SU-DHL-6 (cell line): ENCODE measurements at regions not wholly inside any gene's neighbourhood (a gene's known extent, or its start where the extent isn't known, plus 50 kb on each side); places are given as distances from the start of the nearest gene placed in this dataset.

Experiments
- H2AFZ ChIP-seq: fragments of 200-600 bp; sonication (generic); 2 replicates; pipeline ENCODE4 v1.6.1; 2014; ENCODE audit warnings: low read depth, mild to moderate bottlenecking, moderate library complexity, mixed read lengths, antibody characterized with exemption, low read length; ENCODE audit not compliant: severe bottlenecking
- H3F3A ChIP-seq: fragments of 200-600 bp; shearing (Covaris generic); 2 replicates; pipeline ENCODE4 v1.6.0; 2016; ENCODE audit warnings: antibody characterized with exemption, mild to moderate bottlenecking; ENCODE audit not compliant: insufficient read depth
- H3K27ac ChIP-seq: fragments of 200-600 bp; sonication (generic); 2 replicates; pipeline ENCODE4 v1.5.1; 2016; ENCODE audit warnings: low read depth, mild to moderate bottlenecking, low read length, moderate library complexity, mixed read lengths
- H3K27me3 ChIP-seq: fragments of 200-600 bp; sonication (generic), shearing (Covaris generic); 2 replicates; pipeline ENCODE4 v1.6.0; 2014; ENCODE audit warnings: mild to moderate bottlenecking, low read length
- H3K36me3 ChIP-seq: fragments of 200-600 bp; sonication (generic); 2 replicates; pipeline ENCODE4 v1.6.1; 2014; ENCODE audit warnings: mild to moderate bottlenecking, low read length, mixed read lengths
- H3K4me2 ChIP-seq: fragments of 300-600, 200-600 bp; shearing (Covaris generic), sonication (generic); 2 replicates; pipeline ENCODE4 v1.6.0; 2014; ENCODE audit warnings: low read length, low read depth, mild to moderate bottlenecking; ENCODE audit not compliant: poor library complexity, severe bottlenecking
- H3K4me3 ChIP-seq: fragments of 200-600 bp; sonication (generic); 2 replicates; pipeline ENCODE4 v1.5.1; 2014; ENCODE audit warnings: antibody characterized with exemption, low read length, mild to moderate bottlenecking, mixed read lengths; ENCODE audit not compliant: insufficient read depth, poor library complexity, severe bottlenecking
- H3K79me2 ChIP-seq: fragments of 200-600 bp; sonication (generic); 2 replicates; pipeline ENCODE4 v1.6.1; 2014; ENCODE audit warnings: mild to moderate bottlenecking, low read length, moderate library complexity; ENCODE audit not compliant: insufficient read depth
- H3K9ac ChIP-seq: fragments of 200-600 bp; sonication (generic); 2 replicates; pipeline ENCODE4 v1.7.0; 2014; ENCODE audit warnings: mild to moderate bottlenecking, low read length
- H3K9me2 ChIP-seq: fragments of 200-600 bp; sonication (generic); replicated peaks from 2 replicates; pipeline ENCODE4 v1.6.1; 2014; ENCODE audit warnings: low read length; ENCODE audit not compliant: insufficient read depth
- H3K9me3 ChIP-seq: fragments of 200-600 bp; sonication (generic); 2 replicates; pipeline ENCODE4 v1.6.1; 2014; ENCODE audit warnings: low read length, mixed read lengths; ENCODE audit not compliant: insufficient read depth
- H4K20me1 ChIP-seq: fragments of 200-600 bp; sonication (generic); 2 replicates; pipeline ENCODE4 v1.6.1; 2014; ENCODE audit warnings: low read depth, mild to moderate bottlenecking, antibody characterized with exemption, low read length, moderate library complexity, mixed read lengths
- EZH2phosphoT487 ChIP-seq: fragments of 200-600 bp; sonication (generic), shearing (Covaris generic); conservative IDR thresholded peaks from 2 replicates; pipeline ENCODE4 v1.6.1; 2018; ENCODE audit warnings: mild to moderate bottlenecking, antibody characterized with exemption, low read length, moderate library complexity, mixed read lengths
- TF ChIP-seq, protein P1 (sequence below): fragments of 200-600 bp; sonication (generic); IDR thresholded peaks from one replicate; pipeline ENCODE4 v1.5.1; 2017; ENCODE audit warnings: antibody characterized with exemption, mild to moderate bottlenecking, low read length, moderate library complexity; ENCODE audit not compliant: insufficient read depth, poor library complexity, severe bottlenecking

DNA sequence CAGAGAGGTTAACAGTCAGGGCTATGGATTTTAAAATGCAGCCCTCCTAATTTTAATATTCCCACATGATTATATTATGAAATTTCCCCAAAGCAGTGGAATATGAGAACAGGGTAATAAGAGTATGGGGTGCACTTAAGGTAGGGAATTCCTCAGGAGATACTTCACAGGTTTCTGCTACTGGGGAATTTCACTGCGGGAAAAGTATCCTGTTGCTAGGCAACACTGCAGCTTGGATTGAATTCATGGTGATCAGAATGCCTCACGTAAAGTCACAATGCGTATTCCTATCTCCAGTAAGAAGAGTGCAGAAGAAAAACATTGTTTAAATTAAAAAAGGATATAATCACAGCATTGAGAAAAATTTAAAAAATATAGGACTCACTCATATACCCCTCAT, 398.1 kb upstream of the RPS6KA3 start:
- no peak overlapping the region for H3K27ac ChIP-seq
- no peak for TF ChIP-seq EZH2phosphoT487
- TF ChIP-seq, protein P1, sequence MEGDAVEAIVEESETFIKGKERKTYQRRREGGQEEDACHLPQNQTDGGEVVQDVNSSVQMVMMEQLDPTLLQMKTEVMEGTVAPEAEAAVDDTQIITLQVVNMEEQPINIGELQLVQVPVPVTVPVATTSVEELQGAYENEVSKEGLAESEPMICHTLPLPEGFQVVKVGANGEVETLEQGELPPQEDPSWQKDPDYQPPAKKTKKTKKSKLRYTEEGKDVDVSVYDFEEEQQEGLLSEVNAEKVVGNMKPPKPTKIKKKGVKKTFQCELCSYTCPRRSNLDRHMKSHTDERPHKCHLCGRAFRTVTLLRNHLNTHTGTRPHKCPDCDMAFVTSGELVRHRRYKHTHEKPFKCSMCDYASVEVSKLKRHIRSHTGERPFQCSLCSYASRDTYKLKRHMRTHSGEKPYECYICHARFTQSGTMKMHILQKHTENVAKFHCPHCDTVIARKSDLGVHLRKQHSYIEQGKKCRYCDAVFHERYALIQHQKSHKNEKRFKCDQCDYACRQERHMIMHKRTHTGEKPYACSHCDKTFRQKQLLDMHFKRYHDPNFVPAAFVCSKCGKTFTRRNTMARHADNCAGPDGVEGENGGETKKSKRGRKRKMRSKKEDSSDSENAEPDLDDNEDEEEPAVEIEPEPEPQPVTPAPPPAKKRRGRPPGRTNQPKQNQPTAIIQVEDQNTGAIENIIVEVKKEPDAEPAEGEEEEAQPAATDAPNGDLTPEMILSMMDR, result no peak
- H3K36me3 ChIP-seq, result no peaks in the 10 kb centered on the region
- no peaks in the 10 kb centered on the region for H3K9me3 ChIP-seq
- no peak overlapping the region for H3K4me3 ChIP-seq
- no peak overlapping the region for H2AFZ ChIP-seq
- no peaks in the 10 kb centered on the region for H3K79me2 ChIP-seq
- H3F3A ChIP-seq, result no peaks in the 10 kb centered on the region
- no peaks in the 10 kb centered on the region for H3K27me3 ChIP-seq
- H3K9ac ChIP-seq, result no peak overlapping the region
- H3K9me2 ChIP-seq, result no peaks in the 10 kb centered on the region
- H4K20me1 ChIP-seq, result no peaks in the 10 kb centered on the region
- H3K4me2 ChIP-seq, result no peak overlapping the region

DNA sequence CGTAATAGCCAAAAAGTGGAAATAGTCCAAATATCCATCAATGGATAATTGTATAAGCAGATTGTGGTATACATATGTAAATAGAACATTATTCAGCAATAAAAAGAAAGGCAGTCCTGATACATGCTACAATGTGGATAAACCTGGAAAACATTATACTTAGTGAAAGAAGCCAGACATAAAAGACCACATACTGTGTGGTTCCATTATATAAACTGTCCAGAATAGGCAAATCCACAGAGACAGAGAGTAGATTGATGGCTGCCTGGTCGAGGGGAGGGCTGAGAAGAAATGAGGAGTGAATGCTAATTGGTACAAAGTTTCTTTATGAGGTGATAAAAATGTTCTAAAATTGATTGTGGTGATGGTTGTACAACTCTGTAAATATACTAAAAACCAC, 397.4 kb upstream of the RPS6KA3 start:
- TF ChIP-seq, protein P1, result no peak
- TF ChIP-seq EZH2phosphoT487, result no peak
- Histone ChIP-seq H2AFZ (no peak overlapping the region), H3K27ac (no peak overlapping the region), H3K4me3 (no peak overlapping the region), H3K9me2 (no peaks in the 10 kb centered on the region), H3K79me2 (no peaks in the 10 kb centered on the region), H3K9ac (no peak overlapping the region), H3K4me2 (no peak overlapping the region), H3K36me3 (no peaks in the 10 kb centered on the region), H3K27me3 (no peaks in the 10 kb centered on the region), H3F3A (no peaks in the 10 kb centered on the region), H3K9me3 (no peaks in the 10 kb centered on the region), H4K20me1 (no peaks in the 10 kb centered on the region)

DNA sequence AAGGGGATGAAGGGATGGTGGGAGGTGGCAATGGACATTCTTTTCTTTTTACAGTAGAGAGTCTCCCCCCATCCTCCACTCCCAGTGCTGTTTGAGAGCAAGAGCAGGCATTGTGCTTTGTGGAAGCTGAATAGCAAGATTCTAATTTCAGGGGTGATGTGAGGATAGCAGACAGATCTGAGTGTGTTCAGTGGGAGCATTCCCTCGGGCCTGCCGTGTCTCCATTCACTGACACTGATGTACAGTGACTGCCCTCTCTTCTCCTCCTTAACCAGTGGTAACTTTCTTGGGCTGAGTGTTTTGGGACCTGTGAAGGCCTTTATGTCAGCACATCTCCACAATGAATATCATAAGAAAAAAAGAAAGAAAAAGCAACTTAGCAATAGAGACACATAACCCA, 396.6 kb upstream of the RPS6KA3 start:
- no peaks in the 10 kb centered on the region for H3K36me3 ChIP-seq
- no peaks in the 10 kb centered on the region for H3F3A ChIP-seq
- H4K20me1 ChIP-seq, result no peaks in the 10 kb centered on the region

More for the DNA sequence above, 396.6 kb upstream of the RPS6KA3 start:
- TF ChIP-seq, protein P1, result no peak
- TF ChIP-seq EZH2phosphoT487, result no peak
- Histone ChIP-seq H3K9me2 (no peaks in the 10 kb centered on the region), H2AFZ (no peak overlapping the region), H3K9ac (no peak overlapping the region), H3K27me3 (no peaks in the 10 kb centered on the region), H3K9me3 (no peaks in the 10 kb centered on the region), H3K79me2 (no peaks in the 10 kb centered on the region), H3K4me3 (no peak overlapping the region), H3K4me2 (no peak overlapping the region), H3K27ac (no peak overlapping the region)
